GM19025 (cell line): ENCODE measurements at regions not wholly inside any gene's neighbourhood (a gene's known extent, or its start where the extent isn't known, plus 50 kb on each side); places are given as distances from the start of the nearest gene placed in this dataset.
"Not testable (repeated sequence)": the region's sequence is repeated elsewhere in the genome, so short reads cannot be mapped to it uniquely, and the experiment has no call there.

ENCODE experiments used
- ATAC-seq: cut with Tn5 transposase; IDR thresholded peaks from one replicate; pipeline ENCODE4 v1.9.1; 2021; ENCODE audit warnings: mild to moderate bottlenecking, low read depth, moderate library complexity; ENCODE audit not compliant: unreplicated experiment

- ATAC-seq: no peak
These were observed 179.2 kb upstream of the AGTR1 start for GRCh38 chr3:148518520-148518919.

DNA sequence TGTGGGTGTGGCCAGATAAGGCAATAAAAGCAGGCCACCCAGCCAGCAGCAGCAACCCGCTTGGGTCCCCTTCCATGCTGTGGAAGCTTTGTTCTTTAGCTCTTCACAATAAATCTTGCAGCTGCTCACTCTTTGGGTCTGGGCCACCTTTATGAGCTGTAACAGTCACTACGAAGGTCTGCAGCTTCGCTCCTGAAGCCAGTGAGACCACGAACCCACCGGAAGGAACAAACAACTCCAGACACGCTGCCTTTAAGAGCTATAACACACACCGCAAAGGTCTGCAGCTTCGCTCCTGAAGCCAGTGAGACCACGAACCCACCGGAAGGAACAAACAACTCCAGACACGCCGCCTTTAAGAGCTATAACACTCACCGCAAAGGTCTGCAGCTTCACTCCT is 172.1 kb upstream of the AGTR1 start:
- not testable (repeated sequence) for ATAC-seq

DNA sequence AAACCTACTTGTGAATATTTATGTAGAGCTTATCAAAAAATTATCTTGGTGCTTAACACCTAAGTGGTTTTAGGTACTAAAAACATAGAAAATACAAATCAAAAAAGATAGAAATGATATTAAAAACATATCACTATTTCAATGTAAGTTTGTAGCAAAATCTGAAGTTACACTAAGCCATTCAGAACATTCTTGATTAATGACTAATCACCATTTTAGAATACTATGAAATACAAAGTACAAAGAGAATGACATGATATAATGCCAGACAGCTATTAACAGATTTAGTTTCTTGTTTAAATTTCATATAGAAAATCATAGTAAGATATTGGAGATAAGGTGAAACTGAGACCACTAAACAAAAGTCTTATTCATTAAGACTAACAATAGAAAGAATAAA is 169.7 kb upstream of the AGTR1 start:
- ATAC-seq: no peak

GRCh38 chr3:148531836-148532235 is 165.9 kb upstream of the AGTR1 start:
- no peak for ATAC-seq

- no peak for ATAC-seq
These were observed 165.4 kb upstream of the AGTR1 start for GRCh38 chr3:148532326-148532725.

DNA sequence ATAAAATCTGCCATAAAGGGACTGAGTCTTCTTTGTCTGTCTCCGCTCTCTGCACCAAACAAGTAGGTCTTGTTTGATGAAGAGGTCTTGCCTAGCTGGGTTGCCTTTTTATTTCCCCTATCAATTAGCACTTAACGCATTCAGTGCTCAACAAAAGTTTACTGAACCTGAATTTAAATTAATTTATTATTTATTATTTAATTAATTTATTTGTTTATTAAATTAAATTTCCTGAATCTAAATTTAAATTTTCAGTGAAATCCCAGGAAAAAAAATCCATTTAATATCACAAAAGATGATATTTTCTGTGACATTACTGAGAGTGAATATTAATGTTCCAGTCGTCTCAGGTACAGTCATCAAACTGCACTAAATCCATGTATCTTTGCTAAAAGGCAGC is 164.9 kb upstream of the AGTR1 start:
- ATAC-seq: no peak

- ATAC-seq: no peak
These were observed 163.4 kb upstream of the AGTR1 start for GRCh38 chr3:148534089-148534988.

GRCh38 chr3:148535001-148535400 is 162.7 kb upstream of the AGTR1 start:
- no peak for ATAC-seq

- no peak for ATAC-seq
These were observed 157.4 kb upstream of the AGTR1 start for GRCh38 chr3:148540266-148540665.

GRCh38 chr3:148540851-148541250 is 156.9 kb upstream of the AGTR1 start:
- no peak for ATAC-seq

DNA sequence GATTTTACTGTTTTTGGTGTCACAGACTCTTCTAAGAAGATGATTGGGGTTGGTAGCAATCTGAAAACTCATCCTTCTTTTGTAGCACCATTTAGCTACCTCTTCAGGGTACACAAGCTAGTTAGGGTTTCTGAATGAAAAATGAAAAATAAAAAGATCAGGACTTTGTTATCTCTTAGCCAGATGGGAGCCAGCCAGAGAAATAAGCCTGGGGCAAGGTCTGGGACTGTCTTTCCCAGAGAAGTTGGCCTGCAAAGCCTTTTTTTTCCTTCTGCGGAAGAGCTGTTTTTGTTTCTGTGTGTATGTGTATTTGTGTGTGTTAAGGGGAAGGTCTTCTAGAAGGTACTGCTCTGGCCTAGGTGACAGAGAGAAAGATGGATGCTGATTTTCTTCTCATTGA is 150.7 kb upstream of the AGTR1 start:
- no peak for ATAC-seq

DNA sequence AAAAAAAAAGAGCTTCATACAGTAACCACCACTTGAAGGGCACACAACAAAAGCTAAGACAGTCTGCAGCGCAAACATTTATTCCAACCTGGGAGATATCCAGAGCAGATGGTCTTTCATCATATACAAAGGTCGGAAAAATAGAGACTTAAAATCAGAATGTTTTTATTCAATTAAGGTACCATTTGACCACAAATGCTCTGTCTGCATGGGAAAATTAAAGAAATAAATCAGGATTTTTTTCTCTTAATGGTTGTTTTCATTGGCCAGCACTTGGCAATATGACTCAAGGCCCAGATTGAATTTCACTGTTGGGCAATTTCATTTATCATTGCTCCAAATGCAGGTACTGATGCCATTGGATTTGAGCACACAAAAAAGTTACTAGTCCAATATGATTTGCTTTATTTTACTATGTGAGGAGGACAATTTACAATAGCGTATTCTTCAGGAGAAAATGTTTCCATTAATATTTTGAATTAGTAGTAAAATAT is 145.9 kb upstream of the AGTR1 start:
- ATAC-seq: no peak

GRCh38 chr3:148554367-148554766 is 143.3 kb upstream of the AGTR1 start:
- ATAC-seq: no peak

DNA sequence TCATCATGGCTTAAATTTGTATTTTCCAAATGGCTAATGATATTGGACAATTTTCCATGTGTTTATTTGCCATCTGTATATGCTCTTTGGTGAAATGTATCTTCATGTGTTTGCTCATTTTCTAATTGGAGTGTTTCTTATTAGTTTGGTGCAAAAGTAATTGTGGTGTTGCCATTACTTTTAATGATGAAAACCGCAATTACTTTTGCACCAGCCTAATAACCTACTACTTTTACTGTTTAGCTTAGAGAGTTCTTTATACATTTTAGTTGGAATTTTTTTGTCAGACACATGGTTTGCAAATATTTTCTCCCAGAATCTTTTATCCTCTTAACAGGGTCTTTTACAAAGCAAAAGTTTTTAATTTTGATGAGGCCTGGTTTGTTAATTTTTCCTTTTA is 141.0 kb upstream of the AGTR1 start:
- no peak for ATAC-seq

DNA sequence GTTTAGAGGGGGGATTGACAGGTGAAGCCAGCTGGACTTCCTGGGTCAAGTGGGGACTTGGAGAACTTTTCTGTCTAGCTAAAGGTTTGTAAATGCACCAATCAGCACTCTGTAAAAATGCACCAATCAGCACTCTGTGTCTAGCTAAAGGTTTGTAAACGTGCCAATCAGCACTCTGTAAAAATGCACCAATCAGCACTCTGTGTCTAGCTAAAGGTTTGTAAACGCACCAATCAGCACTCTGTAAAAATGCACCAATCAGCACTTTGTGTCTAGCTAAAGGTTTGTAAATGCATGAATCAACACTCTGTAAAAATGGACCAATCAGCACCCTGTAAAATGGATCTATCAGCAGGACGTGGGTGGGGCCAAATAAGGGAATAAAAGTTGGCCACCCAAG is 120.1 kb upstream of the AGTR1 start:
- ATAC-seq: not testable (repeated sequence)

DNA sequence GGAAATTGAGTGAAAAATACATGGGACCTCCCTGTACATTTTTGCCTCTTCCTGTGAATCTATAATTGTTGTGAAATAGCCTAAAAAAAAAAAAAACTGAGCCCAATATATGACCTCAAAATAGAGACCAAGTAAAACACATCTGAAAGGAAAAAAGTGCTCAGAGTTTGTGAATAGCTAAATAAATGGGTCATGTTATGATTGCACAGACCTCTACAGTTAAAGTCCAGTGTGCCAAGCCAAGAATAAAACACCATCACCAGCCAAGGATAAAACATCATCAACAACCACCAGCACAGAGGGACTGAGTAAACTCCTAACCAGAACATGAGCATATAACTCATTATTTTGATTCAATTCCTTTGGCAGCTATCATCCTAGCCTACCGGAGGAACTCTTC is 115.6 kb upstream of the AGTR1 start:
- ATAC-seq: no peak

DNA sequence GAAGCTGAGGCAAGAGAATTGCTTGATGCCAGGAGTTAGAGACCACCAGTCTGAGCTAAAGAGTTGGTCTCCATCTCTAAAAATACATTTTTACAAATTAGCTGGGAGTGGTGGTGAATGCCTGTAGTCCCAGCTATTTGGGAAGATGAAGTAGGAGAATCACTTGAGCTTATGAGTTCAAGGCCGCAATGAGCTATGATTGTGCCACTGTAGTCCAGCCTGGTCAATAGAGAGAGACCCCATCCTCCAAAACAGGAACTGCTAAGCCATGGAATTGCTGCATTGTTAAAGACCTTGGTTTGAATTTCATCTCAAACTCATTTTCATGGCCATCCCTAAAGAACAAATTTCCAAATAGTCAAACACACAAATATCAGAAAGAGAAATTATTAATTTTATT is 113.9 kb upstream of the AGTR1 start:
- ATAC-seq: no peak

- no peak for ATAC-seq
These were observed 113.3 kb upstream of the AGTR1 start for GRCh38 chr3:148584438-148584837.

DNA sequence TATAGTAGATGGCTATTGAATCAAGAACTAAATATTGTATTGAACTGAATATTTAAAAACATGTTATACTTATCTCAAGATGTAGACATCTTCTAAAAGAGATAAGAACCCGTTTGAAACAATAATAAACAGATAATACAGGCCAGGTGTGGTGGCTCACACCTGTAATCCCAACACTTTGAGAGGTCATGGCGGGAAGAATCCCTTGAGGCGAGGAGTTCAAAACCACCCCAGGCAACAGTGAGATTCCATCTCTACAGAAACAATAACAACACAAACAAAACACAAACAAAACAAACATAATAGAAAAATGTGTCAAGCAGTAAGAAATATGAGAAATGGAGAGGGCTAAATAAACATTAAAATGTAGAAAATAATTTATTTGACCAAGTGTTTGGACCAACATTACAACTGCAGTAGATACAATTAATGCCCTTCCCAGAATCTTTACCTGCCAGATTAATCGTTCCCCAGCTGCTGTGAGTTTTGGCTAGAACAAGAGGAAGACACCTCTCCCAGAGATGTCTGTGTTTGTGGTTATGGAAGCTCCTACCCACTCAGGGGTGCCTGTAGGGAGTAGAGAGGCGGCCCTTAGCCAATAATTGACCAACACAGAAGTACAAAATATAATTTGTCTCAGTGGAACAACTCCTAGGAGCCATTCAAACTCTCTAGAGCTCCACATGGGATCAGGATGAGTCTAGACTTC is 111.9 kb upstream of the AGTR1 start:
- ATAC-seq: no peak

DNA sequence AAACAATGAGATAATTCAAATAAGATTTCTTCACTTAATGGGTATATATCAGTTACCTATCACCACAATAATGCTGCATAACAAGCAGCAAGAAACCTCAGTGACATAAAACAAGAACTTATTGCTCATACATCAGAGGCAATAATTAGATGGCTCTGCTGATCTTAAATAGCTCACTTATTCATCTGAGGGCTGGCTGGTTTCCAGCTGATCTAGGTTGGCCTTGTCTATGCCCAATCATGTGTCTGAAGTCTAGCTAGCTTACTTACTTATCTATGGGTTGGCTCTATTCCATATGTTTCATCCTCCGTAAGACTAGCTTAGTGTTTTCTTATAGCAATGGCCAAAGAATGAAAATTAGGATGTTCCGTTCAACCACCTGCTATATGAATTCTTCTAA is 109.4 kb upstream of the AGTR1 start:
- no peak for ATAC-seq

GRCh38 chr3:148591525-148591924 is 106.2 kb upstream of the AGTR1 start:
- ATAC-seq: no peak

DNA sequence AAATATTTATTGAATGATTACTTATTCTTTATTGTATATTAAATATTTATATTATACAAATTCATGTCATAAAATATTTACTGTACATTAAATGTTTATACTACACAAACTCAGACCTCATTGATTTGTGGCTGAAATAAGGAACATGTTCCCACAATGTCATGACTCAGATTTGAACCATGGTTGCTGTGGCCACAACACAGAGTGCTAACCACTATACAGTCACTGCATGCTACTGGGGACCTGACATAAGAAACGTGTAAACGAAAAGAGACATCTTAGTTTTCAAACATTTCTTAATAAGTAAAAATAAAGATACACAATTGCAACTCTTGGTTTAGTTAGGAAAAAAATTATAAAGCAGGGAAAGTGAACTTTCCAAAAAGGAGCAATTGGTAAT is 99.1 kb upstream of the AGTR1 start:
- no peak for ATAC-seq
